Mononuclear cell (primary cell): ENCODE measurements at regions not wholly inside any gene's neighbourhood (a gene's known extent, or its start where the extent isn't known, plus 50 kb on each side); places are given as distances from the start of the nearest gene placed in this dataset.

Source experiments
- H3K27me3 ChIP-seq: 2 replicates; pipeline ENCODE4 v1.6.0; 2011; ENCODE audit warnings: low read length, control low read depth; ENCODE audit not compliant: insufficient read depth
- H3K4me1 ChIP-seq: 2 replicates; pipeline ENCODE4 v1.5.1; 2011; ENCODE audit warnings: mild to moderate bottlenecking, low read length, control low read depth; ENCODE audit not compliant: insufficient read depth
- H3K4me3 ChIP-seq: 2 replicates; pipeline ENCODE4 v1.5.1; 2011; ENCODE audit warnings: mild to moderate bottlenecking, low read length, moderate library complexity
- H3K9me3 ChIP-seq: 2 replicates; pipeline ENCODE4 v1.5.1; 2011; ENCODE audit warnings: low read depth, mild to moderate bottlenecking, control low read depth, low read length

GRCh38 chr16:85171004-85171758 is 58.9 kb upstream of the CIBAR2 start:
- Histone ChIP-seq H3K9me3 (no peaks in the 10 kb centered on the region), H3K27me3 (peaks cover 37% of the 10 kb centered on the region), H3K4me1 (no peaks in the 10 kb centered on the region), H3K4me3 (no peak overlapping the region)

GRCh38 chr16:85171759-85172454 is 59.6 kb upstream of the CIBAR2 start:
- no peak overlapping the region for H3K4me3 ChIP-seq
- no peaks in the 10 kb centered on the region for H3K4me1 ChIP-seq
- peaks cover 37% of the 10 kb centered on the region for H3K27me3 ChIP-seq
- no peaks in the 10 kb centered on the region for H3K9me3 ChIP-seq

GRCh38 chr16:85172455-85173145 is 60.3 kb upstream of the CIBAR2 start:
- H3K4me3 ChIP-seq = no peak overlapping the region
- H3K4me1 ChIP-seq = no peaks in the 10 kb centered on the region
- peaks cover 36% of the 10 kb centered on the region for H3K27me3 ChIP-seq
- no peaks in the 10 kb centered on the region for H3K9me3 ChIP-seq

- no peaks in the 10 kb centered on the region for H3K9me3 ChIP-seq
- peaks cover 29% of the 10 kb centered on the region for H3K27me3 ChIP-seq
- H3K4me1 ChIP-seq = no peaks in the 10 kb centered on the region
- no peak overlapping the region for H3K4me3 ChIP-seq
Measured at GRCh38 chr16:85173146-85173980, 61.1 kb upstream of the CIBAR2 start.

- H3K4me1 ChIP-seq = no peaks in the 10 kb centered on the region
- peaks cover 26% of the 10 kb centered on the region for H3K27me3 ChIP-seq
- no peaks in the 10 kb centered on the region for H3K9me3 ChIP-seq
- H3K4me3 ChIP-seq = no peak overlapping the region
Measured at GRCh38 chr16:85173981-85174751, 61.9 kb upstream of the CIBAR2 start.

GRCh38 chr16:85174871-85175723 is 62.8 kb upstream of the CIBAR2 start:
- no peak overlapping the region for H3K4me3 ChIP-seq

GRCh38 chr16:85175724-85176233 is 63.5 kb upstream of the CIBAR2 start:
- no peaks in the 10 kb centered on the region for H3K9me3 ChIP-seq
- H3K4me1 ChIP-seq = no peaks in the 10 kb centered on the region
- peaks cover 20% of the 10 kb centered on the region for H3K27me3 ChIP-seq
- H3K4me3 ChIP-seq = no peak overlapping the region

More at GRCh38 chr16:85174871-85175723, 62.8 kb upstream of the CIBAR2 start:
- H3K4me1 ChIP-seq = no peaks in the 10 kb centered on the region
- no peaks in the 10 kb centered on the region for H3K9me3 ChIP-seq
- H3K27me3 ChIP-seq = peaks cover 26% of the 10 kb centered on the region

- Histone ChIP-seq H3K4me1 (no peaks in the 10 kb centered on the region), H3K27me3 (peaks cover 13% of the 10 kb centered on the region), H3K4me3 (no peak overlapping the region), H3K9me3 (no peaks in the 10 kb centered on the region)
Measured at GRCh38 chr16:85176541-85177447, 64.5 kb upstream of the CIBAR2 start.

GRCh38 chr16:85177448-85177846 is 65.2 kb upstream of the CIBAR2 start:
- H3K27me3 ChIP-seq = peaks cover 8% of the 10 kb centered on the region
- H3K4me3 ChIP-seq = no peak overlapping the region
- H3K4me1 ChIP-seq = no peaks in the 10 kb centered on the region
- H3K9me3 ChIP-seq = no peaks in the 10 kb centered on the region

GRCh38 chr16:85178006-85178591 is 65.8 kb upstream of the CIBAR2 start:
- Histone ChIP-seq H3K4me3 (no peak overlapping the region), H3K9me3 (no peaks in the 10 kb centered on the region), H3K27me3 (peaks cover 3% of the 10 kb centered on the region), H3K4me1 (no peaks in the 10 kb centered on the region)

- H3K4me1 ChIP-seq = no peaks in the 10 kb centered on the region
- H3K4me3 ChIP-seq = no peak overlapping the region
- H3K9me3 ChIP-seq = no peaks in the 10 kb centered on the region
- H3K27me3 ChIP-seq = no peaks in the 10 kb centered on the region
Measured at GRCh38 chr16:85178596-85178995, 66.3 kb upstream of the CIBAR2 start.

GRCh38 chr16:85179344-85180046 is 67.2 kb upstream of the CIBAR2 start:
- H3K27me3 ChIP-seq = no peaks in the 10 kb centered on the region
- H3K4me1 ChIP-seq = no peaks in the 10 kb centered on the region
- no peak overlapping the region for H3K4me3 ChIP-seq
- H3K9me3 ChIP-seq = no peaks in the 10 kb centered on the region
